ENCODE measurements at regions not wholly inside any gene's neighbourhood (a gene's known extent, or its start where the extent isn't known, plus 50 kb on each side); places are given as distances from the start of the nearest gene placed in this dataset.
"Not testable (repeated sequence)": the region's sequence is repeated elsewhere in the genome, so short reads cannot be mapped to it uniquely, and the experiment has no call there.

GRCh38 chr4:154030152-154030551 lies 241.3 kb upstream of the SFRP2 start:
- no peak for DNase-seq

GRCh38 chr4:154029171-154029570 lies 240.3 kb upstream of the SFRP2 start:
- DNase-seq, result no peak

GRCh38 chr4:154025110-154025509 lies 236.2 kb upstream of the SFRP2 start:
- DNase-seq, result no peak

GRCh38 chr4:154024097-154024694 lies 235.3 kb upstream of the SFRP2 start:
- no peak for DNase-seq

GRCh38 chr4:154023671-154024070 lies 234.8 kb upstream of the SFRP2 start:
- not testable (repeated sequence) for DNase-seq

GRCh38 chr4:154019811-154020210 lies 230.9 kb upstream of the SFRP2 start:
- DNase-seq, result no peak

- DNase-seq, result no peak
Measured at GRCh38 chr4:154018659-154019058, 229.8 kb upstream of the SFRP2 start.

GRCh38 chr4:154015578-154015977 lies 226.7 kb upstream of the SFRP2 start:
- no peak for DNase-seq

GRCh38 chr4:154014407-154015321 lies 225.8 kb upstream of the SFRP2 start:
- DNase-seq, result no peak

GRCh38 chr4:154013576-154013975 lies 224.7 kb upstream of the SFRP2 start:
- DNase-seq, result no peak

- DNase-seq, result peak; percentile 41
Measured at GRCh38 chr4:154010371-154010770, 221.5 kb upstream of the SFRP2 start.

GRCh38 chr4:154009788-154010187 lies 220.9 kb upstream of the SFRP2 start:
- no peak for DNase-seq

GRCh38 chr4:154009191-154009590 lies 220.3 kb upstream of the SFRP2 start:
- no peak for DNase-seq

GRCh38 chr4:154005171-154005520 lies 216.3 kb upstream of the SFRP2 start:
- DNase-seq, result no peak

- peak; percentile 96 for DNase-seq
Measured at GRCh38 chr4:154004507-154005170, 215.8 kb upstream of the SFRP2 start.

- DNase-seq, result peak; percentile 47
Measured at GRCh38 chr4:154004016-154004415, 215.1 kb upstream of the SFRP2 start.

GRCh38 chr4:154003378-154003777 lies 214.5 kb upstream of the SFRP2 start:
- no peak for DNase-seq

GRCh38 chr4:154001193-154001592 lies 212.3 kb upstream of the SFRP2 start:
- no peak for DNase-seq

- no peak for DNase-seq
Measured at GRCh38 chr4:153997516-153997915, 208.6 kb upstream of the SFRP2 start.

GRCh38 chr4:153989505-153989904 lies 200.6 kb upstream of the SFRP2 start:
- no peak for DNase-seq

- DNase-seq, result peak; percentile 60
Measured at GRCh38 chr4:153988492-153989363, 199.8 kb upstream of the SFRP2 start.

- peak; percentile 96 for DNase-seq
Measured at GRCh38 chr4:153987291-153987690, 198.4 kb upstream of the SFRP2 start.

- no peak for DNase-seq
Measured at GRCh38 chr4:153976954-153977353, 188.1 kb upstream of the SFRP2 start.

All from fibroblast of upper back skin (primary cell).